Panc1 (cell line): ENCODE measurements at regions not wholly inside any gene's neighbourhood (a gene's known extent, or its start where the extent isn't known, plus 50 kb on each side); places are given as distances from the start of the nearest gene placed in this dataset.

Source experiments
- ATAC-seq: fragments of 200-7000 bp; cut with Tn5 transposase; 2 replicates; pipeline ENCODE4 v1.9.1; 2020; ENCODE audit warnings: mild to moderate bottlenecking, moderate library complexity
- BruUV-seq: library from RNA; stranded (reverse); fragments of 400-500 nt; replicated peaks from 2 replicates; lab custom pipeline; 2021; lab: Mats Ljungman, UMichigan
- CTCF ChIA-PET: fragments of 300-600 bp; sonication (Branson Sonifier 250); formaldehyde crosslinking; loops from one replicate; lab custom pipeline; 2022; ENCODE audit warnings: antibody characterized with exemption; lab: Charles Lee
- POLR2A ChIA-PET: fragments of 300-600 bp; sonication (Branson Sonifier 250); formaldehyde crosslinking; loops from one replicate; lab custom pipeline; 2022; ENCODE audit warnings: antibody characterized with exemption; lab: Charles Lee
- DNase-seq: peaks from one replicate; pipeline ENCODE4 v3.0.0-alpha.2; 2010; ENCODE audit warnings: low read depth, low spot score
- H3K27ac ChIP-seq: 2 replicates; pipeline ENCODE4 v1.5.1; 2011; ENCODE audit warnings: mild to moderate bottlenecking, low read length, inconsistent platforms
- H3K27me3 ChIP-seq: fragments of 200-500 bp; sonication (Bioruptor generic); 2 replicates; pipeline ENCODE4 v1.6.0; 2014; ENCODE audit warnings: low read length, inconsistent platforms; ENCODE audit not compliant: control insufficient read depth, insufficient read depth
- H3K36me3 ChIP-seq: fragments of 200-500 bp; sonication (Bioruptor generic); 2 replicates; pipeline ENCODE4 v1.5.1; 2014; ENCODE audit warnings: inconsistent platforms, mild to moderate bottlenecking, low read length, moderate library complexity; ENCODE audit not compliant: control insufficient read depth, insufficient read depth
- H3K4me1 ChIP-seq: 2 replicates; pipeline ENCODE4 v1.5.1; 2011; ENCODE audit warnings: inconsistent platforms, mild to moderate bottlenecking, low read length, moderate library complexity; ENCODE audit not compliant: control insufficient read depth, insufficient read depth
- H3K4me3 ChIP-seq, 2 experiments: 2 replicates each; pipeline ENCODE4 v1.5.1; 2011 to 2012; ENCODE audit warnings: low read depth in 2 of 2, low read length in 2 of 2, mild to moderate bottlenecking in 2 of 2, inconsistent platforms in 1 of 2, moderate library complexity in 1 of 2
- H3K9me3 ChIP-seq: fragments of 200-500 bp; sonication (Bioruptor generic); 2 replicates; pipeline ENCODE4 v1.5.1; 2014; ENCODE audit warnings: low read depth, mild to moderate bottlenecking, inconsistent platforms, low read length, moderate library complexity; ENCODE audit not compliant: control insufficient read depth, insufficient read depth
- POLR2AphosphoS5 ChIP-seq: IDR thresholded peaks from 2 replicates; pipeline ENCODE4 v1.6.1; 2012; ENCODE audit warnings: mild to moderate bottlenecking, low read depth, low read length, moderate library complexity
- REST ChIP-seq, 2 experiments: IDR thresholded peaks; 2 replicates each; pipeline ENCODE4 v1.6.1; 2011 to 2012; ENCODE audit warnings: low read depth in 2 of 2, control low read depth in 1 of 2, low read length in 1 of 2, mild to moderate bottlenecking in 1 of 2, moderate library complexity in 1 of 2; ENCODE audit not compliant: insufficient read depth in 1 of 2
- SIN3A ChIP-seq: IDR thresholded peaks from 2 replicates; pipeline ENCODE4 v1.6.1; 2012; ENCODE audit warnings: low read depth, mild to moderate bottlenecking, low read length, moderate library complexity, borderline replicate concordance; ENCODE audit not compliant: insufficient read depth
- TCF7L2 ChIP-seq: IDR thresholded peaks from 2 replicates; pipeline ENCODE4 v1.6.1; 2011; ENCODE audit warnings: mild to moderate bottlenecking, low read depth, low read length, inconsistent platforms
- in situ Hi-C: cut with HindIII; loops from 2 replicates; pipeline ENCODE4 v1.10.0; 2016; ENCODE audit warnings: low sequenced_read_pairs, low pct_unique_long_range_greater_than_20kb
- intact Hi-C: fragments of 100-400 bp; cut with micrococcal nuclease; formaldehyde crosslinking; loops from one replicate; pipeline ENCODE4 v1.10.0; 2022; ENCODE audit not compliant: unreplicated experiment
- TF ChIP-seq, protein P1 (sequence below): fragments of 450-650 bp; IDR thresholded peaks from 2 replicates; pipeline ENCODE4 v1.5.1; 2017; ENCODE audit warnings: mild to moderate bottlenecking

DNA sequence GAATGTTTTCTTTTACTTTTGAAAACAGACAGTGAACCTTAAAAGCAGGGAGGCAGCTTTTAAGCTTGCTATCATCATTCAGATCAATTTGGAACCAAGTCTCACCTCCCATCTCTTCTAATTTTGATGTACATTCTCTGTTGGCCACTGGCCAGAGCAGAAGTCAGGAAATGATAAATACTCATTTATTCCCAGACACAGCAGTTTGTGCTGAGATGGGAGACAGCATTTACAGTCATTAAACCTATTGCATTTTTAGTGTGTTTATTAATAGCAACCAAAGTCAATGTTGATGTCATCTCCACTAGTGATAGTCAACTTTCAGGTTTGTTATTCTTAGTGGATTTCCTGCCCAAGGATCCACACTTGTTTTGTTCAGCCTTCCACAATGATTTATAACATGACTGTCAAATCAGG is 320.0 kb upstream of the ATP2B1 start:
- DNase-seq (no peak), ATAC-seq (no peak)
- ChIA-PET CTCF (no interaction called here), POLR2A (no interaction called here)
- TF ChIP-seq REST (IDR thresholded peaks at IDR 0.05; ENCODE audit: insufficient read depth in 1 of 2, low read depth in 2 of 2, low read length in 1 of 2) = no peak
- in situ Hi-C loops = no loop called here
- Histone ChIP-seq H3K36me3 (no peaks in the 10 kb centered on the region), H3K9me3 (no peaks in the 10 kb centered on the region), H3K27me3 (no peaks in the 10 kb centered on the region), H3K4me3 (no peak overlapping the region), H3K4me1 (no peaks in the 10 kb centered on the region), H3K27ac (no peak overlapping the region)
- intact Hi-C loops = no loop called here
- no TSS peak for BruUV-seq

- no peak overlapping the region for H3K27ac ChIP-seq
- TF ChIP-seq REST (IDR thresholded peaks at IDR 0.05; ENCODE audit: insufficient read depth in 1 of 2, low read depth in 2 of 2, low read length in 1 of 2) (no peak), POLR2AphosphoS5 (no peak), SIN3A (no peak), TCF7L2 (no peak)
- ChIA-PET POLR2A (no interaction called here), CTCF (no interaction called here)
- no peaks in the 10 kb centered on the region for H3K36me3 ChIP-seq
- in situ Hi-C loops = no loop called here
- no peaks in the 10 kb centered on the region; the same call in 1 of the 2 replicates for H3K4me1 ChIP-seq
- H3K4me3 ChIP-seq = no peak overlapping the region
- H3K27me3 ChIP-seq = no peaks in the 10 kb centered on the region
- ATAC-seq = no peak
- intact Hi-C loops = no loop called here
- DNase-seq = no peak
- no peaks in the 10 kb centered on the region for H3K9me3 ChIP-seq
- no TSS peak for BruUV-seq
These were observed 319.4 kb upstream of the ATP2B1 start for GRCh38 chr12:90027889-90028634.

- Histone ChIP-seq H3K27ac (no peak overlapping the region), H3K4me3 (no peak overlapping the region), H3K4me1 (no peaks in the 10 kb centered on the region; the same call in 1 of the 2 replicates), H3K36me3 (no peaks in the 10 kb centered on the region), H3K27me3 (no peaks in the 10 kb centered on the region), H3K9me3 (no peaks in the 10 kb centered on the region)
- intact Hi-C loops = no loop called here
- CTCF ChIA-PET = no interaction called here
- DNase-seq (no peak), ATAC-seq (no peak)
- in situ Hi-C loops = no loop called here
- no peak for TF ChIP-seq POLR2AphosphoS5
- TF ChIP-seq, protein P1, sequence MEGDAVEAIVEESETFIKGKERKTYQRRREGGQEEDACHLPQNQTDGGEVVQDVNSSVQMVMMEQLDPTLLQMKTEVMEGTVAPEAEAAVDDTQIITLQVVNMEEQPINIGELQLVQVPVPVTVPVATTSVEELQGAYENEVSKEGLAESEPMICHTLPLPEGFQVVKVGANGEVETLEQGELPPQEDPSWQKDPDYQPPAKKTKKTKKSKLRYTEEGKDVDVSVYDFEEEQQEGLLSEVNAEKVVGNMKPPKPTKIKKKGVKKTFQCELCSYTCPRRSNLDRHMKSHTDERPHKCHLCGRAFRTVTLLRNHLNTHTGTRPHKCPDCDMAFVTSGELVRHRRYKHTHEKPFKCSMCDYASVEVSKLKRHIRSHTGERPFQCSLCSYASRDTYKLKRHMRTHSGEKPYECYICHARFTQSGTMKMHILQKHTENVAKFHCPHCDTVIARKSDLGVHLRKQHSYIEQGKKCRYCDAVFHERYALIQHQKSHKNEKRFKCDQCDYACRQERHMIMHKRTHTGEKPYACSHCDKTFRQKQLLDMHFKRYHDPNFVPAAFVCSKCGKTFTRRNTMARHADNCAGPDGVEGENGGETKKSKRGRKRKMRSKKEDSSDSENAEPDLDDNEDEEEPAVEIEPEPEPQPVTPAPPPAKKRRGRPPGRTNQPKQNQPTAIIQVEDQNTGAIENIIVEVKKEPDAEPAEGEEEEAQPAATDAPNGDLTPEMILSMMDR = no peak
- no TSS peak for BruUV-seq
- POLR2A ChIA-PET = no interaction called here
These were observed 318.4 kb upstream of the ATP2B1 start for GRCh38 chr12:90027041-90027440.
